ENCODE measurements at regions not wholly inside any gene's neighbourhood (a gene's known extent, or its start where the extent isn't known, plus 50 kb on each side); places are given as distances from the start of the nearest gene placed in this dataset.

DNA sequence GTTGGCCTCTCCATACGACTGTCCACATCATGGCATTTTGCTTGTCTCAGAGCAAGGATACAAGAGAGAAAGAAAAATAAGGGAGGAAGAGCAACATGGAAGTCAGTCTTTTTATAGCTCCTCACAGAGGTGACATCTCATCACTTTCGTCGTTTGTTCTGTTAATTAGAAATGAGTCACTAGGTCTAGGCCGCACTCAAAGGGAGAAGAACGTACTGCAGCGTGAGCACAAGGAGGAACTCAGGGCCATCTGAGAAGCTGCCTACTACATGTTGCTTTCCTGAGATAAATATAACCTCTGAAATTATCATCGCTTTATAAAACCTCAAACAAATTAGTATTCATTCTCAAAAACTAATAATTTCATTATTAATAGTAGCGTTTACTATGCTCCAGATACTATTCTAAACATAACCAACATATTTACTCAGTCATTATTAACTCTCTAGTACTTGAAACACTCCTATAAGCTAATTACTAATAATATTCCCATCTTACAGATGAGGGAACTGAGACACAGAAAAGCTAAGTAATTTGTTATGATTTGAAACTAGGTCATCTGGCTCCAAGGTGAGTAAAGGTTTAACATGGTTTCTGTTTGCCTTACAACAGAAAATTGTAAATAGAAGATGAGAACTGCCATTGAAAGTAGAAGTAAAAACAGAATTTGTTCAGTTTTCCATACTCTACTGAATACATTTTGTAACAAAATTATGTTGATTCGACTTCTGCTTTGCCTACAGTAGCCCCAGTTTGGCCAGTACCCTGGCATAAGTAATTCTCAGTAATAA is 213.2 kb upstream of the UGT8 start:
- Histone ChIP-seq H3K9ac (ENCODE audit: low read length) (no peak overlapping the region), H2AFZ (ENCODE audit: low read depth, low read length) (no peak overlapping the region), H3K27ac (ENCODE audit: low read length) (no peak overlapping the region)

DNA sequence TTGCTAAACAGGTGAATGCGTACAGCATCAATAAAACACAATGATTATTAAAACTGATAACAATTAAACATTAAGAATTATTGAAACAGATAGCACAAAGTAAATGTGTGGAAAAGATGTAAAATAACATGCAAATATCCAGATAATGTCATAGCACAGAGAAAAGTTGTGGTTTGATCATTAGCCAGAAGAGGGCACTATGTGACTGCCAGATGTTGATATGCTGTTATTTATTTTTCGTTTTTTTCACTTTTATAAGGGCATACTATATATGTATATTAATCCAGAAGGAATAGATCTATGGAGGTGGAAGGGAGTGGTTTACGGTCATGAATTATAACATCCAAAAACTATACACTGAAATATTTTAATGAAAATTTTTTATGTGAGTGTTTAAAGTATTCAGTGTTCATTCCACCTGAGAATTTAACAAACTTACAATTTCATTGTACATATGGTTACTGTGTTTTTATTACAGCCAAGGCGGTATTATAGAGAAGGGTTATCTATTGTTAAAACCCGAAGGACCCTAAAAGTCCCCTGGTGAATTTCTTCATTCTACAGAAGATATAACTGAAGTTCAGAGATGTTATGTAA is 211.9 kb upstream of the UGT8 start:
- no peaks in the 10 kb centered on the region for H3K9me2 ChIP-seq (ENCODE audit: insufficient read depth, low read length)
- no peaks in the 10 kb centered on the region for H4K20me1 ChIP-seq (ENCODE audit: insufficient read depth)
- H3K4me2 ChIP-seq (ENCODE audit: low read length) = no peak overlapping the region
- no peak overlapping the region for H3K27ac ChIP-seq (ENCODE audit: low read length)
- H3K79me2 ChIP-seq (replicated peaks; ENCODE audit: insufficient read depth, low read length) = no peaks in the 10 kb centered on the region
- no peaks in the 10 kb centered on the region for H3F3A ChIP-seq (ENCODE audit: insufficient read depth, low read length, poor library complexity, severe bottlenecking)
- no peak overlapping the region for H3K9ac ChIP-seq (ENCODE audit: low read length)
- no peaks in the 10 kb centered on the region for H3K36me3 ChIP-seq (ENCODE audit: insufficient read depth, low read length)
- H3K27me3 ChIP-seq (ENCODE audit: insufficient read depth, low read depth, low read length) = no peaks in the 10 kb centered on the region
- H3K9me3 ChIP-seq (ENCODE audit: low read length) = no peaks in the 10 kb centered on the region
- H2AFZ ChIP-seq (ENCODE audit: low read depth, low read length) = no peak overlapping the region
- no peak overlapping the region for H3K4me3 ChIP-seq (ENCODE audit: low read length)
- no peak for TF ChIP-seq POLR2AphosphoS5 (IDR thresholded peaks at IDR 0.05)
- TF ChIP-seq, protein P1, sequence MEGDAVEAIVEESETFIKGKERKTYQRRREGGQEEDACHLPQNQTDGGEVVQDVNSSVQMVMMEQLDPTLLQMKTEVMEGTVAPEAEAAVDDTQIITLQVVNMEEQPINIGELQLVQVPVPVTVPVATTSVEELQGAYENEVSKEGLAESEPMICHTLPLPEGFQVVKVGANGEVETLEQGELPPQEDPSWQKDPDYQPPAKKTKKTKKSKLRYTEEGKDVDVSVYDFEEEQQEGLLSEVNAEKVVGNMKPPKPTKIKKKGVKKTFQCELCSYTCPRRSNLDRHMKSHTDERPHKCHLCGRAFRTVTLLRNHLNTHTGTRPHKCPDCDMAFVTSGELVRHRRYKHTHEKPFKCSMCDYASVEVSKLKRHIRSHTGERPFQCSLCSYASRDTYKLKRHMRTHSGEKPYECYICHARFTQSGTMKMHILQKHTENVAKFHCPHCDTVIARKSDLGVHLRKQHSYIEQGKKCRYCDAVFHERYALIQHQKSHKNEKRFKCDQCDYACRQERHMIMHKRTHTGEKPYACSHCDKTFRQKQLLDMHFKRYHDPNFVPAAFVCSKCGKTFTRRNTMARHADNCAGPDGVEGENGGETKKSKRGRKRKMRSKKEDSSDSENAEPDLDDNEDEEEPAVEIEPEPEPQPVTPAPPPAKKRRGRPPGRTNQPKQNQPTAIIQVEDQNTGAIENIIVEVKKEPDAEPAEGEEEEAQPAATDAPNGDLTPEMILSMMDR (IDR thresholded peaks at IDR 0.05; ENCODE audit: poor library complexity, severe bottlenecking) = peak; percentile 91
- TF ChIP-seq TAF1 (IDR thresholded peaks at IDR 0.05; ENCODE audit: low read depth) = no peak
- TF ChIP-seq EZH2 (IDR thresholded peaks at IDR 0.05; ENCODE audit: borderline replicate concordance, insufficient read depth, low read length, poor library complexity, severe bottlenecking) = no peak
- no peak for TF ChIP-seq EP300 (conservative IDR thresholded peaks at IDR 0.05; ENCODE audit: poor library complexity, severe bottlenecking)
- TF ChIP-seq, protein P2, sequence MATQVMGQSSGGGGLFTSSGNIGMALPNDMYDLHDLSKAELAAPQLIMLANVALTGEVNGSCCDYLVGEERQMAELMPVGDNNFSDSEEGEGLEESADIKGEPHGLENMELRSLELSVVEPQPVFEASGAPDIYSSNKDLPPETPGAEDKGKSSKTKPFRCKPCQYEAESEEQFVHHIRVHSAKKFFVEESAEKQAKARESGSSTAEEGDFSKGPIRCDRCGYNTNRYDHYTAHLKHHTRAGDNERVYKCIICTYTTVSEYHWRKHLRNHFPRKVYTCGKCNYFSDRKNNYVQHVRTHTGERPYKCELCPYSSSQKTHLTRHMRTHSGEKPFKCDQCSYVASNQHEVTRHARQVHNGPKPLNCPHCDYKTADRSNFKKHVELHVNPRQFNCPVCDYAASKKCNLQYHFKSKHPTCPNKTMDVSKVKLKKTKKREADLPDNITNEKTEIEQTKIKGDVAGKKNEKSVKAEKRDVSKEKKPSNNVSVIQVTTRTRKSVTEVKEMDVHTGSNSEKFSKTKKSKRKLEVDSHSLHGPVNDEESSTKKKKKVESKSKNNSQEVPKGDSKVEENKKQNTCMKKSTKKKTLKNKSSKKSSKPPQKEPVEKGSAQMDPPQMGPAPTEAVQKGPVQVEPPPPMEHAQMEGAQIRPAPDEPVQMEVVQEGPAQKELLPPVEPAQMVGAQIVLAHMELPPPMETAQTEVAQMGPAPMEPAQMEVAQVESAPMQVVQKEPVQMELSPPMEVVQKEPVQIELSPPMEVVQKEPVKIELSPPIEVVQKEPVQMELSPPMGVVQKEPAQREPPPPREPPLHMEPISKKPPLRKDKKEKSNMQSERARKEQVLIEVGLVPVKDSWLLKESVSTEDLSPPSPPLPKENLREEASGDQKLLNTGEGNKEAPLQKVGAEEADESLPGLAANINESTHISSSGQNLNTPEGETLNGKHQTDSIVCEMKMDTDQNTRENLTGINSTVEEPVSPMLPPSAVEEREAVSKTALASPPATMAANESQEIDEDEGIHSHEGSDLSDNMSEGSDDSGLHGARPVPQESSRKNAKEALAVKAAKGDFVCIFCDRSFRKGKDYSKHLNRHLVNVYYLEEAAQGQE (IDR thresholded peaks at IDR 0.05; ENCODE audit: borderline replicate concordance) = no peak
- peak; percentile 96 for TF ChIP-seq SMC3 (conservative IDR thresholded peaks at IDR 0.05; ENCODE audit: poor library complexity)
- peak; percentile 96 for TF ChIP-seq RAD21 (conservative IDR thresholded peaks at IDR 0.05)
- TF ChIP-seq MXI1 (conservative IDR thresholded peaks at IDR 0.05; ENCODE audit: poor library complexity, severe bottlenecking) = no peak

More for the DNA sequence above, 213.2 kb upstream of the UGT8 start:
- TF ChIP-seq EZH2 (IDR thresholded peaks at IDR 0.05; ENCODE audit: borderline replicate concordance, insufficient read depth, low read length, poor library complexity, severe bottlenecking) (no peak), POLR2AphosphoS5 (IDR thresholded peaks at IDR 0.05) (no peak), SMC3 (conservative IDR thresholded peaks at IDR 0.05; ENCODE audit: poor library complexity) (no peak)
- TF ChIP-seq, protein P2 (IDR thresholded peaks at IDR 0.05; ENCODE audit: borderline replicate concordance) = no peak
- Histone ChIP-seq H3K27me3 (ENCODE audit: insufficient read depth, low read depth, low read length) (no peaks in the 10 kb centered on the region), H3K4me3 (ENCODE audit: low read length) (no peak overlapping the region), H3K9me3 (ENCODE audit: low read length) (no peaks in the 10 kb centered on the region), H3K79me2 (replicated peaks; ENCODE audit: insufficient read depth, low read length) (no peaks in the 10 kb centered on the region), H3K4me2 (ENCODE audit: low read length) (no peak overlapping the region), H3F3A (ENCODE audit: insufficient read depth, low read length, poor library complexity, severe bottlenecking) (no peaks in the 10 kb centered on the region), H3K9me2 (ENCODE audit: insufficient read depth, low read length) (no peaks in the 10 kb centered on the region), H3K36me3 (ENCODE audit: insufficient read depth, low read length) (no peaks in the 10 kb centered on the region), H4K20me1 (ENCODE audit: insufficient read depth) (no peaks in the 10 kb centered on the region)
